ENCODE measurements at regions not wholly inside any gene's neighbourhood (a gene's known extent, or its start where the extent isn't known, plus 50 kb on each side); places are given as distances from the start of the nearest gene placed in this dataset.

DNA sequence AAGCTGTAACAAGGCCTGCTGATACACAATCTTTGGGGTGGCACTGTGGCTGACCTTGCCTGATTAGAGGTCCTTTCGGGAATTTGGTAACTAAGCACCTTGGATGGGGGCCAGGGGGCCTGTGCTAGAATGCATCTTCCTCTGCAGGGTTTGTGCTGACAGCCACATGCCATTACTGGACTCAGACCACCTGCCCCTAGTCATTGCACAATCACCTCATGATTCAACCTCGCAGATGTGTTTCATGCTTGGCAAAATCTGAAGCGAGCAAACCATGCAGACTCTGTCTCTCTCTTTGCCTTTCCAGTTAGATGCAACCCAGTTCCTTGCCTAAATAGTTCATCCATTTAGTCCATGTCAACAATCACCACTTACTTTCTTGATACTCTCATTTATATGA is 96.5 kb upstream of the ERCC6L2 start (continued):
- TF ChIP-seq ZFP91 (CRISPR knock-in tag; IDR thresholded peaks at IDR 0.05; ENCODE audit: borderline replicate concordance) = no peak
- TF ChIP-seq, protein P1, sequence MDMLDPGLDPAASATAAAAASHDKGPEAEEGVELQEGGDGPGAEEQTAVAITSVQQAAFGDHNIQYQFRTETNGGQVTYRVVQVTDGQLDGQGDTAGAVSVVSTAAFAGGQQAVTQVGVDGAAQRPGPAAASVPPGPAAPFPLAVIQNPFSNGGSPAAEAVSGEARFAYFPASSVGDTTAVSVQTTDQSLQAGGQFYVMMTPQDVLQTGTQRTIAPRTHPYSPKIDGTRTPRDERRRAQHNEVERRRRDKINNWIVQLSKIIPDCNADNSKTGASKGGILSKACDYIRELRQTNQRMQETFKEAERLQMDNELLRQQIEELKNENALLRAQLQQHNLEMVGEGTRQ (IDR thresholded peaks at IDR 0.05; ENCODE audit: low read depth, low read length) = no peak
- TF ChIP-seq, protein P1 (CRISPR knock-in tag; IDR thresholded peaks at IDR 0.05; ENCODE audit: borderline replicate concordance) = peak; percentile 24; the same call in 1 of the 2 replicates
- TF ChIP-seq ZNF12 (CRISPR knock-in tag; IDR thresholded peaks at IDR 0.05) = peak; percentile 35; the same call in 1 of the 2 replicates
- TF ChIP-seq GATAD2A (CRISPR knock-in tag; IDR thresholded peaks at IDR 0.05) = peak; percentile 63
- 0 out of 2 replicates have a peak, but pooled peaks have one; percentile 40 for TF ChIP-seq CBX5 (CRISPR knock-in tag; IDR thresholded peaks at IDR 0.05; ENCODE audit: borderline replicate concordance)

GRCh38 chr9:95777136-95777535 is 98.4 kb upstream of the ERCC6L2 start:
- H3K4me2 ChIP-seq (ENCODE audit: low read depth, low read length) = no peak overlapping the region
- in situ Hi-C loops (cut with HindIII; ENCODE audit: extremely low pct_ligation_motif_present, low pct_unique_long_range_greater_than_20kb) = no loop called here
- no peak overlapping the region for H3K27ac ChIP-seq (ENCODE audit: extremely low read length, insufficient read depth, low read length)
- H3K9me3 ChIP-seq (ENCODE audit: low read length) = no peaks in the 10 kb centered on the region
- DNase-seq (ENCODE audit: low spot score) = no peak
- no peaks in the 10 kb centered on the region for H4K20me1 ChIP-seq (ENCODE audit: insufficient read depth, low read length)
- H2AFZ ChIP-seq (ENCODE audit: low read length) = no peak overlapping the region
- ChIA-PET POLR2A (no interaction called here), CTCF (ENCODE audit: low intra/inter-chr PET ratio, low total read pairs) (no interaction called here)
- FAIRE-seq = no peak
- intact Hi-C loops (cut with micrococcal nuclease; ENCODE audit: unreplicated experiment) = no loop called here
- H3K36me3 ChIP-seq (replicated peaks in 1 of 2; ENCODE audit: control insufficient read depth in 1 of 2, insufficient read depth in 2 of 2, low read length in 2 of 2) = no peaks in the 10 kb centered on the region
- H3K79me2 ChIP-seq (ENCODE audit: insufficient read depth, low read length) = no peaks in the 10 kb centered on the region
- H3K9ac ChIP-seq (ENCODE audit: insufficient read depth, low read depth, low read length) = no peak overlapping the region
- peaks cover 41% of the 10 kb centered on the region for H3K4me1 ChIP-seq (ENCODE audit: insufficient read depth, low read length)
- no TSS peak for BruUV-seq (replicated peaks)
- no peaks in the 10 kb centered on the region for H3K27me3 ChIP-seq (ENCODE audit: control insufficient read depth in 1 of 2, insufficient read depth in 2 of 2, low read length in 2 of 2)
- no peak overlapping the region for H3K4me3 ChIP-seq (replicated peaks in 1 of 3; ENCODE audit: insufficient read depth in 1 of 3, low read depth in 2 of 3, low read length in 3 of 3)
- ATAC-seq = no peak
- no peak for TF ChIP-seq HNF1A (IDR thresholded peaks at IDR 0.05; ENCODE audit: low read depth)
- TF ChIP-seq HNF1A (CRISPR knock-in tag; IDR thresholded peaks at IDR 0.05; ENCODE audit: borderline replicate concordance) = no peak
- TF ChIP-seq KLF11 (CRISPR knock-in tag; IDR thresholded peaks at IDR 0.05) = no peak

All from HepG2 (cell line).